Immature natural killer cell (primary cell): ENCODE measurements at regions not wholly inside any gene's neighbourhood (a gene's known extent, or its start where the extent isn't known, plus 50 kb on each side); places are given as distances from the start of the nearest gene placed in this dataset.
"Not testable (repeated sequence)": the region's sequence is repeated elsewhere in the genome, so short reads cannot be mapped to it uniquely, and the experiment has no call there.

Source experiments
- DNase-seq, 3 donors: peaks; one replicate each; pipeline ENCODE4 v3.0.0; 2022; ENCODE audit warnings: mixed read lengths in 1 of 3
- H3K27ac Mint-ChIP-seq, 6 donors: one replicate each; pipeline ENCODE4 v1.8.0; 2020; ENCODE audit warnings: mixed read lengths in 6 of 6, mild to moderate bottlenecking in 5 of 6, inconsistent platforms in 4 of 6, moderate library complexity in 3 of 6
- H3K27me3 Mint-ChIP-seq, 3 donors: one replicate each; pipeline ENCODE4 v1.8.0; 2020 to 2021; ENCODE audit warnings: low read depth in 3 of 3, mild to moderate bottlenecking in 3 of 3, mixed read lengths in 3 of 3, moderate library complexity in 3 of 3, inconsistent platforms in 1 of 3
- H3K36me3 Mint-ChIP-seq, 3 donors: one replicate each; pipeline ENCODE4 v1.8.0; 2020; ENCODE audit warnings: mixed read lengths in 3 of 3, inconsistent platforms in 2 of 3, mild to moderate bottlenecking in 2 of 3
- H3K4me1 Mint-ChIP-seq, 2 donors: one replicate each; pipeline ENCODE4 v1.8.0; 2020; ENCODE audit warnings: inconsistent platforms in 2 of 2, mild to moderate bottlenecking in 2 of 2, mixed read lengths in 2 of 2, moderate library complexity in 1 of 2
- H3K4me3 Mint-ChIP-seq, 5 donors: one replicate each; pipeline ENCODE4 v1.8.0; 2020; ENCODE audit warnings: mild to moderate bottlenecking in 5 of 5, mixed read lengths in 5 of 5, inconsistent platforms in 3 of 5, moderate library complexity in 3 of 5
- H3K9me3 Mint-ChIP-seq, 6 donors: one replicate each; pipeline ENCODE4 v1.8.0; 2020; ENCODE audit warnings: mild to moderate bottlenecking in 6 of 6, mixed read lengths in 6 of 6, inconsistent platforms in 4 of 6, moderate library complexity in 3 of 6

DNA sequence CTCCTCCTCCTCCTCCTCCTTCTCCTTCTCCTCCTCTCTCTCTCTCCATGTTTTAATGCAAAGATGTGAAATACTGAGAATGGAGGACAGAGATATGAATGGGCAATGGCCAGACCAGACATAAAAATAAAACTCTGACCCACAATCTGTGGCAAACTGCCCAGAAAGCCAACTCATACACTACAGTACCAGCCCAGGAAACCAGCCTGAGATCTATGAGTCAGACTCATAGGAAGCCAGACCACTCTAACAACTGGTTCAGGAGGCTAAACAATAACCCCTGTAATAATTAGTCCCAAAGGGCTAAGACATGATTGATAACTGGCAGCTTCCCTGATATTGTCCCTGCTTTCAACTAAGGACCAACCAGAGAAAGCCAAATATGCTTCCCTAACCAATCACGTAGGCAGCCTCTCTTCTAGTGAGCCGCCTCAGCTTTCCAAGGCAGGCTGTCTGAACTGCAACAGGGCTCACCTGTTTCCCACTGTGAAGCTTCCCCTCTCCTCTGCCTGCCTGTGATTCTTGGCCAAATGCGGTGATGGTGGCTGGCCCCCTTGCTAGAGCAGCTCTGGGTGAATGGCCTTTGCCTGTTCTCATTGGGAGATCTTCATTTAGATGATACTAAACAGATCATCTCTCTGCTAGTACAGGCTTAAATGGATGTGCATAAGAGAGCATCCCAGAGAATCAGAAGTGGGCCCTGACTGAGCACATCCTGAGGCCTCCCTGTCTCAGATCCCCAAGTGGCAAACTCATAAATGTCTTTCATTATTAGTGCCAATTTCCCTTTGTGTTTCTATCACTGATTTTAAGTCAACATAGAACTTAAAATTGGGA lies 817.6 kb downstream of the TNS3 start:
- H3K36me3 Mint-ChIP-seq = no peaks in the 10 kb centered on the region
- peaks cover 2 to 26% (median 12%) of the 10 kb centered on the region in 6 donors for H3K9me3 Mint-ChIP-seq
- no peaks in the 10 kb centered on the region for H3K4me1 Mint-ChIP-seq
- DNase-seq = no peak
- no peak overlapping the region for H3K27ac Mint-ChIP-seq
- H3K4me3 Mint-ChIP-seq = no peak overlapping the region
- peaks cover 0 to 1% (median 0%) of the 10 kb centered on the region in 3 donors for H3K27me3 Mint-ChIP-seq

DNA sequence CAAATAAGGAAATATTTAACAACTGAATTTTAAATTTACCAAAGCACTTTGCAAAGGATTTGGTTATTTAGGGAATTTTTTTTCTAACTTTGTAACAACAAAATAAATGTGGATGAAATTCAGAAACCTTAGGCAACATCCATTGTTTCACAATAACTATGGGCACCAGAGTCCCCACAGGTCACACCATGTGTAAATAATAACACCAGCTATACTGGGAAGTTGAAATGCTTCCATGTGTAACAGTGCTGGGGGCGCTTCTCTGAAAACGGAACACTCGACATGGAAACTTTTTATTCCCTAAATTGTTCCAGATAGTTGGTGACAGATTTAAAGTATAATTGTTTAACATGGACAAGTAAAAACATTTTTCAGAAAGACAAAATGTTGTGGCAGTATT lies 818.6 kb downstream of the TNS3 start:
- H3K36me3 Mint-ChIP-seq = no peaks in the 10 kb centered on the region
- H3K27me3 Mint-ChIP-seq = peaks cover 0 to 1% (median 0%) of the 10 kb centered on the region in 3 donors

DNA sequence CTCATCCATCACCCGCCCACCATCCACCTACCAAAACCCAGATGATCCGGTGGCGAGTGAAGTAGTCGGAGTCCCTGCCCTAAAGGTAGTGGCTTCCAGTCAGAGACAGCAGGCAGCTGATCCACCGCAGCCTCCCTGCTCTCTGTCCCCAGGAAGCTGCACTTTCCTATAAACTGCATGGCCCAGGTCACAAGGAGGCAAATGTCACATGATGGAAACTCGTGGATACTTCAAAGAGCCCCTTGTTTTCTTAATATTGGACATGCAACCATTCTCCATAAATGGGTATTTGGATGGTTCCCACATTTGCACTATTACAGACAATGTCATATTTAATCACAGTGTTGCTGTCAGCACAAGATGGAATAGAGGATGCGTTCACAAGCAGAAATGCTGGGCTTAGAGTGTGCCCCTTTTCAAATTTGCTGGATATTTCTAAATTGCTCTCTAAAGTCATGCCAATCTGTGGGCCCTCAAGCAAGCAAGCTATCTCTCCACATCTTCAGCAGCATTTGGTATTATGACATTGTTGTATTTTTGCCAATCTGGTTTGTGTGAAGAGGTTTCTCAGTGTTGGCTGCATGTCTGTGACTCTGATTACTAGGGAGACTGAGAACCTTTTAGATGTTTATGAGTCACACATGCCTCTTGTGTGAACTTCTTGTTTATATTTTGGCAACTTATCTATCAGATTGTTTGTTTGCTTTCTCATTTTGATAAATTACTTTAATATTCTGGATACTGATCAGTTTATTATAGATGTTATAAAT lies 822.0 kb downstream of the TNS3 start:
- Mint-ChIP-seq H3K36me3 (no peaks in the 10 kb centered on the region), H3K27me3 (no peaks in the 10 kb centered on the region), H3K9me3 (peaks cover 0 to 16% (median 6%) of the 10 kb centered on the region in 6 donors), H3K27ac (no peak overlapping the region), H3K4me3 (no peak overlapping the region), H3K4me1 (no peaks in the 10 kb centered on the region)
- DNase-seq = no peak

More for the DNA sequence above, 818.6 kb downstream of the TNS3 start:
- no peak for DNase-seq
- Mint-ChIP-seq H3K27ac (no peak overlapping the region), H3K9me3 (peaks cover 2 to 26% (median 9%) of the 10 kb centered on the region in 6 donors), H3K4me1 (no peaks in the 10 kb centered on the region), H3K4me3 (no peak overlapping the region)

DNA sequence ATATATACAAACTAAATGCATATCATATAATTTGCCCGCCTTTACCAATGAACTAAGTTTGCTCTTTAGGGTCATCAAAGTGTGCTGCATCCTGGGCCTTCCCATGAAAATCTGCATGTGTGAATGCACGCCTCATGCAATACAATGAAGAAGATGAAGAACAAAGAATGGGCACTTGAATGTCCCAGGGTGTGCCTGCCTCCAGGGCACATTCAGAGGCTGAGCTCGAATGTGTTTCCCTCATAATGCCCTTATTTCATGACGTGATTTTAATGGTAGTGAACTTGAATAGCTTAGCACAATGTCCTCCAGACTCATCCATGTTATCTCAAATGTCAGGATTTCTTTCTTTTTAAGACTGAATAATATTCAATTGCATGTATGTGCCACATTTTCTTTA lies 824.9 kb downstream of the TNS3 start:
- no peak for DNase-seq
- H3K9me3 Mint-ChIP-seq = peaks cover 0 to 9% (median 4%) of the 10 kb centered on the region in 6 donors
- no peak overlapping the region for H3K27ac Mint-ChIP-seq
- no peak overlapping the region for H3K4me3 Mint-ChIP-seq
- no peaks in the 10 kb centered on the region for H3K4me1 Mint-ChIP-seq
- H3K27me3 Mint-ChIP-seq = no peaks in the 10 kb centered on the region
- H3K36me3 Mint-ChIP-seq = no peaks in the 10 kb centered on the region

DNA sequence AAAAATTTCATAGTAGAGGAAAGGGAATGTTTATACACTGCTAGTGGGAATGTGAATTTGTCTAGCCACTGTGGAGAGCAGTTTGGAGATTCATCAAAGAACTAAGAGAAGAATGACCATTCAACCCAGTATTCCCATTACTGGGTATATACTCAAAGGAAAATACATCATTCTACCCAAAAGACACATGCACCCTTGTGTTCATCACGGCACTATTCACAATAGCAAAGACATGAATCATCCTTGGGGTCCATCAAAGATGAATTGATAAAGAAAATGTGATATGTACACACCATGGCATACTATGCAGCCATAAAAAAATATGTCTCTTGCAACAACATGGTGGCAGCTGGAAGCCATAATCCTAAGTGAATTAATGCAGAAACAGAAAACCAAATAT lies 825.7 kb downstream of the TNS3 start:
- Mint-ChIP-seq H3K27ac (no peak overlapping the region), H3K4me3 (no peak overlapping the region), H3K36me3 (no peaks in the 10 kb centered on the region), H3K27me3 (no peaks in the 10 kb centered on the region), H3K4me1 (no peaks in the 10 kb centered on the region), H3K9me3 (peaks cover 0 to 11% (median 6%) of the 10 kb centered on the region in 6 donors)
- no peak for DNase-seq

DNA sequence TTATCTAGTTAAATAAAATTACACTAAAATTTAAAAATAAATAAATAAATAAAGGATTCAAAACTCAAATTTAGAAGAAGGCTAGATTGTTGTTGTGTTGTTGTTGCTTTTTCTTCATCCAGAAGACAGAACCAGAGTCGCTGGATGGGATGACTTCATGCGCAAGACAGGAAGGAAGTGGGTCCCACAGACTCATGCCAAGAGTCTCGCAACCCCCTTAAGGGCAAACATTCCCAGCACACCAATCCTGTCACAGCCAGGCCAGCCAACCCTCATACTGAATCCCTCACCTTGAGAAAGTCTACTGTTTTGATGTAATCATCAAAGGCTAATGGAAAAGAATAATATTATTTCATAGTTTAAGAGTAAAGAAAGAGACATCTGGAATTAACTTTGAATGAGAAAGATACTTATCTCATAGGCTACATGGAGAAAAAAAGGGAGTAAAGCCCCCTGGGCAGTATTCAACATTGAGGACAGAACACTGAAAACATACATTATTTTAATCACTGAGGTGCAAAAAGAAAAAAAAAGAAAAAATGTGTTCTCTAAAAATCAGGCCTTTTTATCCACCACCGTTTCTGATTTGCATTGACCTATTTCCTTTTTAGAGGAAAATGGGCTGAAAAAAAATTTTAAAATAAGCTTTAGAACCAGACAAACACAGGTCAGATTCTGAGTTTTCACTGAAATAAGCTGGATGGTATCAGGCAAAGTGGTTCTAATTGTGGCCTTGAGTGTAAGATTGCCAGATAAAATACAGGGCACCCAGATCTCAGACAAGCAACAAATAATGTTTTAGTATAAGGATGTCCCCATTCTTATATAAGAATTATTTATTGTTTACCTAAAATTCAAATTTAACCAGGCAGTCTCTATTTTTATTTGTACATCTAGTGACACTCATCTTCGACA lies 826.5 kb downstream of the TNS3 start:
- Mint-ChIP-seq H3K9me3 (peaks cover 0 to 13% (median 6%) of the 10 kb centered on the region in 6 donors), H3K27me3 (no peaks in the 10 kb centered on the region), H3K4me3 (no peak overlapping the region), H3K36me3 (no peaks in the 10 kb centered on the region), H3K4me1 (no peaks in the 10 kb centered on the region), H3K27ac (no peak overlapping the region)
- no peak for DNase-seq

DNA sequence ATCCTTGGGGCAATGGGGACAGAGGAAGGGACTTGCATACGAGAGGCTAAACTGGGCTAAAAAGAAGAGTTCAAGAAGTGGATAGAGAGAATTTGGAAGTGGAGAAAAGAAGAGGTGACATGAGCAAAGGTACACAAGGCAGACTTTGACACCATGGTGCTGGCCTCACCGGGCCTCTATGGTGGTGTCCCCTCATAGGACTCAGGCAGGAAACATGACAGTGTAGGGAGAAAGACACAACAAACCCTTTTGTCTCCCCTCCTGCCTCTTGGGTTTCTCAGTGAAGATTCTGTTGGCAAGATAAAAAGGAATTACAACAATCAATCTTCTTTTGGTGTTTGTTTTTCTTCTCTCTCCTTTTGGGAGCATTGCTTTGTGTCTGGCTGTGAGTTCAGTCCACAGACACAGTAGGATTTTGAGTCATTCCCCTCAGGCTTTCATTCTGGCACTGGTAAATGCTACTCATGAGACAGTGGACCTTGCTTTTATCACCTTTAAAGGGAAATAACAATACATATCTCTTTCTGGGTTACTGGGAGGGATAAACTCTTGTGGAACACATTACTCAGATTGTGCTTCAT lies 827.7 kb downstream of the TNS3 start:
- peaks cover 0 to 15% (median 8%) of the 10 kb centered on the region in 6 donors for H3K9me3 Mint-ChIP-seq
- H3K4me1 Mint-ChIP-seq = no peaks in the 10 kb centered on the region
- no peaks in the 10 kb centered on the region for H3K36me3 Mint-ChIP-seq
- DNase-seq = no peak
- H3K4me3 Mint-ChIP-seq = no peak overlapping the region
- no peak overlapping the region for H3K27ac Mint-ChIP-seq
- H3K27me3 Mint-ChIP-seq = peaks cover 0 to 3% (median 0%) of the 10 kb centered on the region in 3 donors

DNA sequence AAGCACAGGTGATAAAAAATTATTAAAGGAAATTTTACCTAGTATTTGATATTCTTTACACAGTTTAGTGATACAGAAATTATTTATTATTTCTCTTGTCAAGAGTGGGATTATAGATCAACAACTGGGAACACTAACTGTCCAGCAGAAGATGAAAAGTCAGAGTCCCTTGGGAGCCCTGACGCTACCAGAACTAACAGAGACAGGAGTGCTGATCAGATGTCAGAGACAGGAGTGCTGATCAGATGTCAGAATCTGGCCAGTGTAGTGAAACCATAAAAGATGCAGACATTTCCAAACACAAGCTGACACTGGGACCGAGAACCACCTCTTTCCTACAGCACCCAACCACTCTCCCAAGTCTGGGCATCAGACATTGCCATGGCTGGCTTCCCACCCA lies 828.2 kb downstream of the TNS3 start:
- H3K36me3 Mint-ChIP-seq = no peaks in the 10 kb centered on the region
- peaks cover 0 to 20% (median 9%) of the 10 kb centered on the region in 6 donors for H3K9me3 Mint-ChIP-seq
- H3K27me3 Mint-ChIP-seq = peaks cover 0 to 3% (median 0%) of the 10 kb centered on the region in 3 donors
- no peak for DNase-seq
- no peak overlapping the region for H3K4me3 Mint-ChIP-seq
- no peak overlapping the region for H3K27ac Mint-ChIP-seq
- H3K4me1 Mint-ChIP-seq = peaks cover 0 to under 1% of the 10 kb centered on the region in 2 donors

DNA sequence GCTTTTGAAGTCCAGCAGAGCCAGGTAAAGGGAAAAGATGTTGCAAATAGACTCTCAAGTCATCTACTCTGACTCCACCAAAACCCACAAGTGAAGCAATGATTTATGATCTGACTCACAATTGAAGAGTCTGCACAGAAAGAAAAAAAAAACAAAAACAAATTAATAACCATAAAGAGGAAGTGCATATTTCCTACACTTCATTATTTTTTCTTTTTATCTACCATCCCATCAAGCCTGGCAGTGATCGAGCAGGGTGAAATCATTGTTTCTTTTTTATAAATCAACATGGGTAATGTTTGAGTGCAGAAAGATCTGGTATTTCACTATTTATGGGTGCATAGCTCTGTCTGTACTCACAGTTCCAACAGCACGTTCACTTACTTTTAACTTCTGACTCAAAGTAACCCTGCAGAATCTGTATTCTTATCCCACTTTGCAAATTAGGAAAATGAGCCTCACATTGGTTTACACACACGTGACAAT lies 829.0 kb downstream of the TNS3 start:
- Mint-ChIP-seq H3K4me1 (peaks cover 0 to 3% of the 10 kb centered on the region in 2 donors), H3K36me3 (no peaks in the 10 kb centered on the region), H3K27me3 (peaks cover 0 to 3% (median 0%) of the 10 kb centered on the region in 3 donors), H3K27ac (no peak overlapping the region), H3K9me3 (peaks cover 0 to 23% (median 10%) of the 10 kb centered on the region in 6 donors), H3K4me3 (no peak overlapping the region)
- DNase-seq = no peak

DNA sequence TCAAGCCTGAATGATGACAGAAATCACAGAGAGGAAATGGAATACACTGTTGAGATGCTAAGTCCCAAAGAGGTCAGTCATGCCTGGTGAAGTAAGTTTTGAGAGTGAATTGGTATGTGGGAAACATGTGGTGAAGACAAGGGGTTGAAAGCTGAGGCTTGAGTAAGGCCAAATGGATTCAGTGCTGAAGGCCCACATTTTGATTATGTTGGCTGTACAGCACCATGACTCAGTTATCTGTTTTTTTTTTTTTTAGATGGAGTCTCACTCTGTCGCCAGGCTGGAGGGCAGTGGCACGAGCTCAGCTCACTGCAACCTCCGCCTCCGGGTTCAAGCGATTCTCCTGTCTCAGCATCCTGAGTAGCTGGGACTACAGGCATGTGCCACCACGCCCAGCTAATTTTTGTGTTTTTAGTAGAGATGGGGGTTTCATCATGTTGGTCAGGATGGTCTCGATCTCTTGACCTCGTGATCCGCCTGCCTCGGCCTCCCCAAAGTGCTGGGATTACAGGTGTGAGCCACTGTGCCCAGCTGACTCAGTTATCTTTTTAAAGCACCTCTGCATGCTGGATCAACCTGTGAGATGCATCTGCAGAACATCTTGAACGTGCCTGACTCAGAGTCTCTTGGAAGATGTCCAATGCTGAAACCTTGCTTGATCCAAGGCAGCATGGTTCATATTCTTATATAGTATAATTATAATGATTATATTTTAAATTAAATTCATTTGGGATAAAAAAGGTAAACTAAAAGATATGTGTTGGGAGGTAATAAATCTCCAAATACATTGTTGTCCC lies 829.8 kb downstream of the TNS3 start:
- H3K27me3 Mint-ChIP-seq, H3K4me3 Mint-ChIP-seq, H3K27ac Mint-ChIP-seq, DNase-seq, H3K36me3 Mint-ChIP-seq, H3K4me1 Mint-ChIP-seq: not testable (repeated sequence)
- peaks cover 0 to 23% (median 11%) of the 10 kb centered on the region in 6 donors for H3K9me3 Mint-ChIP-seq

DNA sequence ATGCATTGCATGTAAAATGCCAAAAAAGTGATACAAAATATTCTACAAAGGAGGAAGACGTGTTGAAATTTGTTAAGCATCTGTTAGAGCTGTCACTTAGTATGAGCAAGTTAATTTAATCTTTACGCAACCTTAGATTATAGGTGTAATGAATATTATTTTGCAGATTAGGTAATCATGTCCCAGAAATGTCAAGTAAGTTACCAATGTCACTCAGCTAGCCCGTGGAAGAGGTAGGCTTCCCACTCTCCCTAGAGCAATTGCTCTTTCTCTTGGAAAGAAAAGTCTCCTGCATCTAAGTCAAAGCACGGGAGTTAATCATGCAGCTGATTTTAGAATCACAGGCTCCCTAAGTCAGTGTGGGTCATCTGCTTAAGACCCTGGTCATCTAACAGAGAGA lies 830.4 kb upstream of the IGFBP3 start:
- no peak for DNase-seq
- Mint-ChIP-seq H3K36me3 (no peaks in the 10 kb centered on the region), H3K27me3 (peaks cover 0 to 3% (median 0%) of the 10 kb centered on the region in 3 donors), H3K27ac (no peak overlapping the region), H3K4me3 (no peak overlapping the region), H3K4me1 (peaks cover 0 to 3% of the 10 kb centered on the region in 2 donors), H3K9me3 (peaks cover 0 to 23% (median 12%) of the 10 kb centered on the region in 6 donors)

DNA sequence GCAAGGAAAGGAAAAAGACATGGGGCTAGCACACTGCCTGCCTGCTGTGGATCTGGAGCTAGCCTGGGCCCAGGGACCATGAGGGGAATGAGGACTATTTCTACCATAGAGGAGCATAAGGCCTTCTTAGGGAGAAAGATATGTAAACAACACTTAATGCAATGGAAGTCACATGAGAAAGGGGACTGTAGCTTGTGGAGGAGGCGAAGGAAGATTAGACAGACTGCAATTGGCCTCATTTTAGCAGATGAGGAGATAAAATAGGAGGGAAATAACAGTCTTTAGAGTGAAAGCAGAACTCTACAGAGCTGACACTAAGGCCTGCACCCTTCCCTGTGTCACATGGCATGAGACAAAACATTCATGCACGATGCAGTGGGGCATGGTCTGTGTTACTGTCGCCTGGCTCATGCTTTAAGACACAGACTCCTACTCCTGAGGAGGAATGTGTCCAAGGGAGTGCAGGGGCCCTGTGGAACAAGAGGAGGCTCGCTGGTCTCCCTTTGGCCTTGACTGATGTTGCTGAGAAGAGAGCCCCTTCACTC lies 829.3 kb upstream of the IGFBP3 start:
- Mint-ChIP-seq H3K27me3 (peaks cover 0 to 3% (median 0%) of the 10 kb centered on the region in 3 donors), H3K9me3 (peaks cover 0 to 26% (median 12%) of the 10 kb centered on the region in 6 donors), H3K27ac (no peak overlapping the region), H3K36me3 (no peaks in the 10 kb centered on the region), H3K4me1 (peaks cover 0 to 3% of the 10 kb centered on the region in 2 donors), H3K4me3 (no peak overlapping the region)
- no peak for DNase-seq
